ENCODE measurements at regions not wholly inside any gene's neighbourhood (a gene's known extent, or its start where the extent isn't known, plus 50 kb on each side); places are given as distances from the start of the nearest gene placed in this dataset.

- TF ChIP-seq CTCF (IDR thresholded peaks at IDR 0.05) (no peak), POLR2A (IDR thresholded peaks at IDR 0.05) (no peak), EP300 (IDR thresholded peaks at IDR 0.05) (no peak), POLR2AphosphoS5 (IDR thresholded peaks at IDR 0.05) (no peak)
These were observed 217.1 kb upstream of the C1orf174 start for GRCh38 chr1:4117196-4117595.
